Lower lobe of right lung (tissue), 2 donors: ENCODE measurements at regions not wholly inside any gene's neighbourhood (a gene's known extent, or its start where the extent isn't known, plus 50 kb on each side); places are given as distances from the start of the nearest gene placed in this dataset.
"Not testable (repeated sequence)": the region's sequence is repeated elsewhere in the genome, so short reads cannot be mapped to it uniquely, and the experiment has no call there.

Experiments used
- ATAC-seq, 2 donors: fragments of 200-7000 bp; cut with Tn5 transposase; one replicate each; pipeline ENCODE4 v1.9.1; 2020 to 2022; ENCODE audit warnings: mild to moderate bottlenecking in 2 of 2, moderate library complexity in 2 of 2
- DNase-seq: peaks from one replicate; pipeline ENCODE4 v3.0.0-alpha.2; 2020
- H3K27ac ChIP-seq: fragments of 200-600 bp; one replicate; pipeline ENCODE4 v1.8.0; 2022
- H3K27me3 ChIP-seq: fragments of 200-600 bp; one replicate; pipeline ENCODE4 v1.8.0; 2022; ENCODE audit warnings: low read depth
- H3K36me3 ChIP-seq: fragments of 200-600 bp; one replicate; pipeline ENCODE4 v1.8.0; 2022; ENCODE audit warnings: mild to moderate bottlenecking
- H3K4me1 ChIP-seq: fragments of 200-600 bp; one replicate; pipeline ENCODE4 v1.8.0; 2022
- H3K4me3 ChIP-seq: fragments of 200-600 bp; one replicate; pipeline ENCODE4 v1.8.0; 2022; ENCODE audit warnings: mild to moderate bottlenecking
- H3K9me3 ChIP-seq: fragments of 200-600 bp; one replicate; pipeline ENCODE4 v1.8.0; 2022
- CTCF ChIP-seq: fragments of 200-600 bp; IDR thresholded peaks from one replicate; pipeline ENCODE4 v1.8.0; 2022; ENCODE audit warnings: antibody characterized with exemption, mild to moderate bottlenecking
- intact Hi-C: fragments of 100-400 bp; cut with DNase I; formaldehyde crosslinking; loops from one replicate; pipeline ENCODE4 v1.11.0; 2022
- donor health status: DM: no; HTN: yes; CAD: no; lungs with severe emphysema.

- H3K27me3 ChIP-seq = no peaks in the 10 kb centered on the region
- H3K36me3 ChIP-seq = no peaks in the 10 kb centered on the region
- H3K4me3 ChIP-seq = no peak overlapping the region
- ATAC-seq = no peak
- no peak for DNase-seq
- no peaks in the 10 kb centered on the region for H3K9me3 ChIP-seq
- TF ChIP-seq CTCF = no peak
- intact Hi-C loops = no loop called here
- no peak overlapping the region for H3K27ac ChIP-seq
- no peaks in the 10 kb centered on the region for H3K4me1 ChIP-seq
Observed at GRCh38 chr4:187910741-187911140, 84.8 kb upstream of the ZFP42 start.

- H3K4me3 ChIP-seq, H3K27ac ChIP-seq, H3K36me3 ChIP-seq, H3K9me3 ChIP-seq, intact Hi-C loops, ATAC-seq, H3K27me3 ChIP-seq, DNase-seq, H3K4me1 ChIP-seq: not testable (repeated sequence)
Observed at GRCh38 chr4:187915406-187915805, 80.2 kb upstream of the ZFP42 start.

GRCh38 chr4:187919966-187920365, 75.6 kb upstream of the ZFP42 start:
- TF ChIP-seq CTCF = no peak
- Histone ChIP-seq H3K4me3 (no peak overlapping the region), H3K4me1 (no peaks in the 10 kb centered on the region), H3K27ac (no peak overlapping the region), H3K36me3 (no peaks in the 10 kb centered on the region), H3K9me3 (no peaks in the 10 kb centered on the region), H3K27me3 (no peaks in the 10 kb centered on the region)
- ATAC-seq (no peak), DNase-seq (no peak)
- intact Hi-C loops = no loop called here

- DNase-seq (no peak), ATAC-seq (no peak)
- Histone ChIP-seq H3K27ac (no peak overlapping the region), H3K36me3 (no peaks in the 10 kb centered on the region), H3K27me3 (no peaks in the 10 kb centered on the region), H3K9me3 (no peaks in the 10 kb centered on the region), H3K4me3 (no peak overlapping the region), H3K4me1 (no peaks in the 10 kb centered on the region)
- TF ChIP-seq CTCF = no peak
- intact Hi-C loops = no loop called here
Observed at GRCh38 chr4:187921946-187922623, 73.5 kb upstream of the ZFP42 start.

- DNase-seq (no peak), ATAC-seq (no peak)
- Histone ChIP-seq H3K36me3 (no peaks in the 10 kb centered on the region), H3K27ac (no peak overlapping the region), H3K9me3 (no peaks in the 10 kb centered on the region), H3K4me1 (no peaks in the 10 kb centered on the region), H3K27me3 (no peaks in the 10 kb centered on the region), H3K4me3 (no peak overlapping the region)
- no peak for TF ChIP-seq CTCF
- intact Hi-C loops = no loop called here
Observed at GRCh38 chr4:187929024-187929423, 66.5 kb upstream of the ZFP42 start.

- H3K4me1 ChIP-seq = no peaks in the 10 kb centered on the region
- H3K36me3 ChIP-seq = no peaks in the 10 kb centered on the region
- DNase-seq (no peak), ATAC-seq (no peak)
- no peak for TF ChIP-seq CTCF
- H3K27me3 ChIP-seq = no peaks in the 10 kb centered on the region
- intact Hi-C loops = no loop called here
- no peak overlapping the region for H3K4me3 ChIP-seq
- no peaks in the 10 kb centered on the region for H3K9me3 ChIP-seq
- no peak overlapping the region for H3K27ac ChIP-seq
Observed at GRCh38 chr4:187934766-187935165, 60.8 kb upstream of the ZFP42 start.
